ENCODE measurements at regions not wholly inside any gene's neighbourhood (a gene's known extent, or its start where the extent isn't known, plus 50 kb on each side); places are given as distances from the start of the nearest gene placed in this dataset.

- DNase-seq (ENCODE audit: extremely low spot score, unreplicated experiment) = no peak
- Mint-ChIP-seq H3K36me3 (no peaks in the 10 kb centered on the region), H3K27ac (peak overlapping the region; percentile 44), H3K4me3 (peak overlapping the region; percentile 15), H3K9me3 (no peaks in the 10 kb centered on the region), H3K27me3 (peaks cover 4% of the 10 kb centered on the region), H3K4me1 (ENCODE audit: unreplicated experiment) (peaks cover 4% of the 10 kb centered on the region)
- TF ChIP-seq, protein P1, sequence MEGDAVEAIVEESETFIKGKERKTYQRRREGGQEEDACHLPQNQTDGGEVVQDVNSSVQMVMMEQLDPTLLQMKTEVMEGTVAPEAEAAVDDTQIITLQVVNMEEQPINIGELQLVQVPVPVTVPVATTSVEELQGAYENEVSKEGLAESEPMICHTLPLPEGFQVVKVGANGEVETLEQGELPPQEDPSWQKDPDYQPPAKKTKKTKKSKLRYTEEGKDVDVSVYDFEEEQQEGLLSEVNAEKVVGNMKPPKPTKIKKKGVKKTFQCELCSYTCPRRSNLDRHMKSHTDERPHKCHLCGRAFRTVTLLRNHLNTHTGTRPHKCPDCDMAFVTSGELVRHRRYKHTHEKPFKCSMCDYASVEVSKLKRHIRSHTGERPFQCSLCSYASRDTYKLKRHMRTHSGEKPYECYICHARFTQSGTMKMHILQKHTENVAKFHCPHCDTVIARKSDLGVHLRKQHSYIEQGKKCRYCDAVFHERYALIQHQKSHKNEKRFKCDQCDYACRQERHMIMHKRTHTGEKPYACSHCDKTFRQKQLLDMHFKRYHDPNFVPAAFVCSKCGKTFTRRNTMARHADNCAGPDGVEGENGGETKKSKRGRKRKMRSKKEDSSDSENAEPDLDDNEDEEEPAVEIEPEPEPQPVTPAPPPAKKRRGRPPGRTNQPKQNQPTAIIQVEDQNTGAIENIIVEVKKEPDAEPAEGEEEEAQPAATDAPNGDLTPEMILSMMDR (conservative IDR thresholded peaks at IDR 0.05) = no peak
Observed at GRCh38 chr1:207240325-207241101, 81.0 kb upstream of the CD55 start.

DNA sequence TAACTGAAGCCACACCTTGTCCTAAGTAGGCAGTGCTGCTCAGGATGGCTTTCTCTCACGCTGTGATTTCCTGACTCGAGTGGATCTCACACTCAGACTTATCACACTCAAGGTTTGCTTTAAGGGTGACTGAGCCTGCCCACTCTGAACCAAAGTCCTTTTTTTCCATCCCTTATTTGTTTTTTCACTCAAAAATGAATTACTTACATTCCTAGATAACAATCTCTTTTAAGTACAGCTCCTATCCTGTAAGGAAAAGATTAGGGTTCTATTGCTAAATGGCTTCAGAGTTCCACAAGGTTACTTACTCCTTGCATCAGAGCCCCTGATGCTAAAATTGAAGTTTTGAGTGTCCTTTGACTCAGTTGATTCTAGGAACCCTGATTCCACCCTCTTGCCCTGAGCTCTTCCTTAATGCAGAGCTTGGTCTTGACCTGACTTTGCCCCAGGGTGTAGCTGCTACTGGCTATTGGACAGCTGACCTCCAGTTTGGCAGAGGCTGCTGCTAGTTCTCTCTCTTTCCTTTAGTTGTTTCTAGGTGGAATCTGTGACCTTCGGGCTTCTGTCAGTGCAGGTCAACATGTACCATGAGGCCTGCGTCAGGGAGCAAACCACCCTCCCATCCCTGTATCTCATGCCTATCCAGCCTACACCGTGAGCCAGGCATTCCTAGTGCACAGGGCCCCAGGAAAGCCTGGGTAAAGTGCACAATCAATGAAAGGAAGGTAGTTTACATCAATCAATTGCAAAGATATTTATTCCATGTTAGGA, 80.1 kb upstream of the CD55 start:
- TF ChIP-seq, protein P1 (conservative IDR thresholded peaks at IDR 0.05) = no peak
- H3K36me3 Mint-ChIP-seq = no peaks in the 10 kb centered on the region
- peak overlapping the region; percentile 15 for H3K4me3 Mint-ChIP-seq
- DNase-seq (ENCODE audit: extremely low spot score, unreplicated experiment) = no peak
- H3K27me3 Mint-ChIP-seq = peaks cover 4% of the 10 kb centered on the region
- peak overlapping the region; percentile 73 for H3K27ac Mint-ChIP-seq
- H3K9me3 Mint-ChIP-seq = no peaks in the 10 kb centered on the region
- peaks cover 4% of the 10 kb centered on the region for H3K4me1 Mint-ChIP-seq (ENCODE audit: unreplicated experiment)

DNA sequence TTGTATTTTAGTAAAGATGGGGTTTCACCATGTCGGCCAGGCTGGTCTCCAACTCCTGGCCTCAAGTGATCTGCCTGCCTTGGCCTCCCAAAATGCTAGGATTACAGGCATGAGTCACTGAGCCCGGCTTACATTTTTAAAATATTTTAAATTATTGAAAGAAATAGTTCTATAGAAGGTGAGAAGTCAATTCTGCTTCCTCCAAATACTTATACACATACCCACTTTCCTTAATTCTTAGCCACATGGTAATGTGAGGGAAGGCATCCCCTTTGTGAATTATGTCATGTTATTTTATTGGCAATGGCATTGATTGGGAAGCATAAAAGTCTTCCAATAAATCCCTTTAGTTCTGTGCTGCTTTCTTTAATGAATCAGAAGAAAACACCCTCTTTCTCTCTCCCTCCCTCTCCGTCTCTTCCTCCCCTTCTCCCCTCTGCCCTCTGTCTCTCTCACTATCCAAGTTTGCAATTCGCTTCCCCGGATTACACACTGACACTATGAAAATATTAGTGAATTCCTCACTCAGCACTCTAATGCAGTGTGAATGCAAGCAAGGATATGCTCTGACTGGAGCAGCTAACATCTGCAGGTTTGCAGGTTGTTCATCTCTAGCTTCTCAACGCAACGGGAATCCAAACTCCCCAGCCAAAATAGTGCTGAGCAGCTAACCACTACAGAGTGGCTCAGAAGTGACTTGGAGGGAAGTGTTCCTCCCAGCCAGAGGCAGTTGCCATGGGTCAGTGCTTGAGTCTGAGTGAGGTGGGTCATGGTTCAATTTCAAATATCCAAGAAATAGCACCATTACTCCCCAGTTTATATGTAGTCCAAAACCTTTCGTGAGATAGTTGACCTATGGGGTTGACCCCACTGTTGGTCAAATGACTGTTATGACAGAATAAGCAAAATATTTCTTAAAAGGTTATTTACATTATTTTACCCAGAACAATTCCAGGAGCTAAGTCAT, 77.8 kb upstream of the CD55 start:
- no peaks in the 10 kb centered on the region for H3K9me3 Mint-ChIP-seq
- no peak for DNase-seq (ENCODE audit: extremely low spot score, unreplicated experiment)
- H3K4me1 Mint-ChIP-seq (ENCODE audit: unreplicated experiment) = peaks cover 4% of the 10 kb centered on the region
- H3K27ac Mint-ChIP-seq = no peak overlapping the region
- H3K27me3 Mint-ChIP-seq = peaks cover 4% of the 10 kb centered on the region
- no peak overlapping the region for H3K4me3 Mint-ChIP-seq
- no peaks in the 10 kb centered on the region for H3K36me3 Mint-ChIP-seq
- TF ChIP-seq, protein P1 (conservative IDR thresholded peaks at IDR 0.05) = no peak

- DNase-seq (ENCODE audit: extremely low spot score, unreplicated experiment) = no peak
- peaks cover 4% of the 10 kb centered on the region for H3K27me3 Mint-ChIP-seq
- no peaks in the 10 kb centered on the region for H3K9me3 Mint-ChIP-seq
- no peaks in the 10 kb centered on the region for H3K36me3 Mint-ChIP-seq
- no peak overlapping the region for H3K4me3 Mint-ChIP-seq
- H3K4me1 Mint-ChIP-seq (ENCODE audit: unreplicated experiment) = peaks cover 4% of the 10 kb centered on the region
- no peak overlapping the region for H3K27ac Mint-ChIP-seq
- TF ChIP-seq, protein P1 (conservative IDR thresholded peaks at IDR 0.05) = no peak
Observed at GRCh38 chr1:207244409-207244801, 77.1 kb upstream of the CD55 start.

- H3K9me3 Mint-ChIP-seq = no peaks in the 10 kb centered on the region
- H3K27ac Mint-ChIP-seq = no peak overlapping the region
- no peaks in the 10 kb centered on the region for H3K36me3 Mint-ChIP-seq
- no peak for DNase-seq (ENCODE audit: extremely low spot score, unreplicated experiment)
- peaks cover 4% of the 10 kb centered on the region for H3K27me3 Mint-ChIP-seq
- TF ChIP-seq, protein P1 (conservative IDR thresholded peaks at IDR 0.05) = no peak
- H3K4me3 Mint-ChIP-seq = no peak overlapping the region
- peaks cover 4% of the 10 kb centered on the region for H3K4me1 Mint-ChIP-seq (ENCODE audit: unreplicated experiment)
Observed at GRCh38 chr1:207245124-207245523, 76.4 kb upstream of the CD55 start.
